Hepatocyte (in vitro differentiated cells): ENCODE measurements at regions not wholly inside any gene's neighbourhood (a gene's known extent, or its start where the extent isn't known, plus 50 kb on each side); places are given as distances from the start of the nearest gene placed in this dataset.

Experiments used
- DNase-seq: peaks from one replicate; pipeline ENCODE4 v3.0.0-alpha.2; 2016; ENCODE audit warnings: low spot score
- H2AFZ ChIP-seq: fragments of 200-600 bp; sonication (generic); 2 replicates; pipeline ENCODE4 v1.6.0; 2016; ENCODE audit warnings: antibody characterized with exemption, mild to moderate bottlenecking
- H3K27ac ChIP-seq: fragments of 200-600 bp; sonication (generic); 2 replicates; pipeline ENCODE4 v1.5.1; 2016; ENCODE audit warnings: mild to moderate bottlenecking
- H3K27me3 ChIP-seq: fragments of 200-600 bp; sonication (generic); 2 replicates; pipeline ENCODE4 v1.6.1; 2016
- H3K36me3 ChIP-seq: fragments of 200-600 bp; sonication (generic); replicated peaks from 2 replicates; pipeline ENCODE4 v1.5.1; 2016; ENCODE audit warnings: low read depth; ENCODE audit not compliant: insufficient read depth
- H3K4me1 ChIP-seq: fragments of 200-600 bp; sonication (generic); 2 replicates; pipeline ENCODE4 v1.5.1; 2016; ENCODE audit warnings: mild to moderate bottlenecking, moderate library complexity; ENCODE audit not compliant: insufficient read depth
- H3K4me2 ChIP-seq: fragments of 200-600 bp; sonication (generic); 2 replicates; pipeline ENCODE4 v1.6.0; 2016
- H3K4me3 ChIP-seq: fragments of 200-600 bp; sonication (generic); 2 replicates; pipeline ENCODE4 v1.5.1; 2016; ENCODE audit warnings: mild to moderate bottlenecking
- H3K79me2 ChIP-seq: fragments of 200-600 bp; sonication (generic); 2 replicates; pipeline ENCODE4 v1.6.0; 2017; ENCODE audit warnings: mild to moderate bottlenecking
- H3K9me2 ChIP-seq: fragments of 200-600 bp; sonication (generic); replicated peaks from 2 replicates; pipeline ENCODE4 v1.6.0; 2017; ENCODE audit warnings: mild to moderate bottlenecking; ENCODE audit not compliant: insufficient read depth
- H3K9me3 ChIP-seq: fragments of 200-600 bp; sonication (generic); 2 replicates; pipeline ENCODE4 v1.5.1; 2016; ENCODE audit warnings: low read depth, mild to moderate bottlenecking
- H4K20me1 ChIP-seq: fragments of 200-600 bp; sonication (generic); 2 replicates; pipeline ENCODE4 v1.6.0; 2016; ENCODE audit warnings: mild to moderate bottlenecking; ENCODE audit not compliant: insufficient read depth, poor library complexity, severe bottlenecking
- CTCF ChIP-seq: fragments of 200-600 bp; sonication (generic); IDR thresholded peaks from 2 replicates; pipeline ENCODE4 v1.5.1; 2016; ENCODE audit warnings: antibody characterized with exemption, mild to moderate bottlenecking; ENCODE audit not compliant: poor library complexity
- EZH2 ChIP-seq: fragments of 200-600 bp; sonication (generic); IDR thresholded peaks from 2 replicates; pipeline ENCODE4 v1.6.1; 2016; ENCODE audit warnings: antibody characterized with exemption, mild to moderate bottlenecking, borderline replicate concordance
- EZH2phosphoT487 ChIP-seq: fragments of 200-600 bp; sonication (generic); IDR thresholded peaks from one replicate; pipeline ENCODE4 v1.6.1; 2018; ENCODE audit warnings: antibody characterized with exemption, mild to moderate bottlenecking, low read depth, moderate library complexity; ENCODE audit not compliant: unreplicated experiment, severe bottlenecking
- WGBS: methylation state at CpG from one replicate; pipeline ENCODE4 v1.1.6; 2016; ENCODE audit warnings: low lambda C conversion rate; ENCODE audit errors: missing lambda C conversion rate; 5-methylcytosine and 5-hydroxymethylcytosine counted together

GRCh38 chr13:109415057-109415456, 371.3 kb downstream of the IRS2 start:
- Histone ChIP-seq H3K79me2 (no peaks in the 10 kb centered on the region), H4K20me1 (no peaks in the 10 kb centered on the region), H3K4me2 (no peak overlapping the region), H3K4me1 (peaks cover 14% of the 10 kb centered on the region), H2AFZ (no peak overlapping the region), H3K9me2 (no peaks in the 10 kb centered on the region), H3K36me3 (no peaks in the 10 kb centered on the region), H3K27me3 (no peaks in the 10 kb centered on the region), H3K27ac (no peak overlapping the region), H3K9me3 (no peaks in the 10 kb centered on the region), H3K4me3 (no peak overlapping the region)
- WGBS = 74% methylated on average over 4 of the region's 4 CpGs
- TF ChIP-seq EZH2 = no peak
- no peak for TF ChIP-seq CTCF
- no peak for TF ChIP-seq EZH2phosphoT487
- DNase-seq = no peak

- DNase-seq = peak; percentile 73
- Histone ChIP-seq H3K4me1 (peaks cover 14% of the 10 kb centered on the region), H3K9me3 (no peaks in the 10 kb centered on the region), H3K4me3 (no peak overlapping the region), H3K4me2 (peak overlapping the region; percentile 73), H4K20me1 (no peaks in the 10 kb centered on the region), H3K27ac (peak overlapping the region; percentile 65), H2AFZ (peak overlapping the region; percentile 59), H3K79me2 (no peaks in the 10 kb centered on the region), H3K36me3 (no peaks in the 10 kb centered on the region), H3K9me2 (no peaks in the 10 kb centered on the region), H3K27me3 (no peaks in the 10 kb centered on the region)
- TF ChIP-seq CTCF = no peak
- TF ChIP-seq EZH2 = no peak
- TF ChIP-seq EZH2phosphoT487 = no peak
- 18% methylated on average over 14 of the region's 14 CpGs for WGBS
Measured at GRCh38 chr13:109412283-109412901, 374.0 kb downstream of the IRS2 start.

- no peak overlapping the region for H3K4me3 ChIP-seq
- no peak overlapping the region for H3K27ac ChIP-seq
- WGBS = 93% methylated on average over 11 of the region's 11 CpGs
- H3K36me3 ChIP-seq = no peaks in the 10 kb centered on the region
- no peaks in the 10 kb centered on the region for H3K9me2 ChIP-seq
- TF ChIP-seq EZH2phosphoT487 = no peak
- no peak for TF ChIP-seq EZH2
- TF ChIP-seq CTCF = no peak
- H2AFZ ChIP-seq = no peak overlapping the region
- DNase-seq = no peak
- H4K20me1 ChIP-seq = no peaks in the 10 kb centered on the region
- no peaks in the 10 kb centered on the region for H3K79me2 ChIP-seq
- H3K4me1 ChIP-seq = peaks cover 14% of the 10 kb centered on the region
- H3K4me2 ChIP-seq = no peak overlapping the region
- H3K27me3 ChIP-seq = no peaks in the 10 kb centered on the region
- H3K9me3 ChIP-seq = no peaks in the 10 kb centered on the region
Measured at GRCh38 chr13:109410868-109411267, 375.5 kb downstream of the IRS2 start.
